ENCODE measurements at regions not wholly inside any gene's neighbourhood (a gene's known extent, or its start where the extent isn't known, plus 50 kb on each side); places are given as distances from the start of the nearest gene placed in this dataset.

GRCh38 chr2:123380370-123380935 lies 644.6 kb upstream of the CNTNAP5 start:
- TF ChIP-seq USF1 (IDR thresholded peaks at IDR 0.05; ENCODE audit: borderline replicate concordance, low read depth) (no peak), TEAD4 (IDR thresholded peaks at IDR 0.05; ENCODE audit: borderline replicate concordance, insufficient read depth) (no peak), SMC3 (IDR thresholded peaks at IDR 0.05; ENCODE audit: low read depth, low read length) (no peak), EZH2phosphoT487 (IDR thresholded peaks at IDR 0.05; ENCODE audit: borderline replicate concordance, low read depth) (no peak)

All from SK-N-SH (cell line).